Ovary (tissue), 7 donors: ENCODE measurements at regions not wholly inside any gene's neighbourhood (a gene's known extent, or its start where the extent isn't known, plus 50 kb on each side); places are given as distances from the start of the nearest gene placed in this dataset.

Source experiments
- DNase-seq, 5 donors: peaks; one replicate each; pipeline ENCODE4 v3.0.0-alpha.2; 2019 to 2020
- H3K27ac ChIP-seq, 2 donors: fragments of 200-600 bp; one replicate each; pipeline versions ENCODE4 v1.5.1 to v1.8.0; 2019 to 2022
- H3K27me3 ChIP-seq: fragments of 200-600 bp; one replicate; pipeline ENCODE4 v1.8.0; 2022
- H3K36me3 ChIP-seq: fragments of 200-600 bp; sonication (generic); one replicate; pipeline ENCODE4 v1.5.1; 2019
- H3K4me1 ChIP-seq: one replicate; pipeline ENCODE4 v1.8.1; 2013; ENCODE audit warnings: mild to moderate bottlenecking, moderate library complexity; ENCODE audit not compliant: insufficient read depth
- H3K4me3 ChIP-seq: fragments of 200-600 bp; sonication (generic); one replicate; pipeline ENCODE4 v1.5.1; 2017
- H3K9me3 ChIP-seq, 2 donors: fragments of 200-600 bp in 1 of 2; sonication (generic) in 1 of 2; one replicate each; pipeline versions ENCODE4 v1.5.1 to v1.8.1; 2013 to 2019; ENCODE audit warnings: mild to moderate bottlenecking in 1 of 2, moderate library complexity in 1 of 2
- EP300 ChIP-seq: sonication (generic); formaldehyde crosslinking; IDR thresholded peaks from one replicate; pipeline ENCODE4 v1.6.1; 2017; ENCODE audit warnings: antibody characterized with exemption
- POLR2A ChIP-seq: fragments of 450-650 bp; IDR thresholded peaks from one replicate; pipeline ENCODE4 v1.6.1; 2017; ENCODE audit warnings: antibody characterized with exemption, mild to moderate bottlenecking, moderate library complexity
- WGBS, 3 donors: extraction: QIAGEN DNeasy Blood & Tissue Kit in 1 of 3; methylation state at CpG; one replicate each; pipeline versions ENCODE4 v1.1.5 to v1.1.7; 2013 to 2017; 5-methylcytosine and 5-hydroxymethylcytosine counted together
- intact Hi-C, 4 donors: fragments of 100-400 bp; cut with DNase I; formaldehyde crosslinking; loops; one replicate each; pipeline versions ENCODE4 v1.11.0 to v1.15.1; 2022 to 2023
- TF ChIP-seq, protein P1 (sequence below), 3 donors: fragments of 450-650 bp in 2 of 3; fragments of 200-600 bp in 1 of 3; IDR thresholded peaks; one replicate each; pipeline versions ENCODE4 v1.5.1 to v1.8.0; 2016 to 2022; ENCODE audit warnings: antibody characterized with exemption in 3 of 3, mild to moderate bottlenecking in 1 of 3
- donor health status: DM: no; HTN: no; CAD: no; lungs with moderate emphysema.
- donor health status: DM: no; HTN: no; CAD: no.
- donor health status: Bipolar disorder and iron deficiency.
- donor health status: DM: no; HTN: no; CAD: no.
- donor health status: DM: yes; HTN: yes; CAD: no.

GRCh38 chr13:78004821-78005220 is 86.2 kb upstream of the EDNRB start:
- intact Hi-C loops = no loop called here
- TF ChIP-seq POLR2A = no peak
- no peaks in the 10 kb centered on the region for H3K4me1 ChIP-seq
- 69 to 79% (median 77%) methylated on average over 2 of the region's 2 CpGs for WGBS, 3 donors
- no peaks in the 10 kb centered on the region for H3K36me3 ChIP-seq
- H3K4me3 ChIP-seq = no peak overlapping the region
- no peaks in the 10 kb centered on the region for H3K27me3 ChIP-seq
- DNase-seq = no peak
- no peak overlapping the region for H3K27ac ChIP-seq
- H3K9me3 ChIP-seq = no peaks in the 10 kb centered on the region

- TF ChIP-seq EP300 (no peak), POLR2A (no peak)
- TF ChIP-seq, protein P1, sequence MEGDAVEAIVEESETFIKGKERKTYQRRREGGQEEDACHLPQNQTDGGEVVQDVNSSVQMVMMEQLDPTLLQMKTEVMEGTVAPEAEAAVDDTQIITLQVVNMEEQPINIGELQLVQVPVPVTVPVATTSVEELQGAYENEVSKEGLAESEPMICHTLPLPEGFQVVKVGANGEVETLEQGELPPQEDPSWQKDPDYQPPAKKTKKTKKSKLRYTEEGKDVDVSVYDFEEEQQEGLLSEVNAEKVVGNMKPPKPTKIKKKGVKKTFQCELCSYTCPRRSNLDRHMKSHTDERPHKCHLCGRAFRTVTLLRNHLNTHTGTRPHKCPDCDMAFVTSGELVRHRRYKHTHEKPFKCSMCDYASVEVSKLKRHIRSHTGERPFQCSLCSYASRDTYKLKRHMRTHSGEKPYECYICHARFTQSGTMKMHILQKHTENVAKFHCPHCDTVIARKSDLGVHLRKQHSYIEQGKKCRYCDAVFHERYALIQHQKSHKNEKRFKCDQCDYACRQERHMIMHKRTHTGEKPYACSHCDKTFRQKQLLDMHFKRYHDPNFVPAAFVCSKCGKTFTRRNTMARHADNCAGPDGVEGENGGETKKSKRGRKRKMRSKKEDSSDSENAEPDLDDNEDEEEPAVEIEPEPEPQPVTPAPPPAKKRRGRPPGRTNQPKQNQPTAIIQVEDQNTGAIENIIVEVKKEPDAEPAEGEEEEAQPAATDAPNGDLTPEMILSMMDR (IDR thresholded peaks at IDR 0.05) = no peak
- Histone ChIP-seq H3K9me3 (no peaks in the 10 kb centered on the region), H3K27me3 (no peaks in the 10 kb centered on the region), H3K4me1 (no peaks in the 10 kb centered on the region), H3K4me3 (no peak overlapping the region), H3K36me3 (no peaks in the 10 kb centered on the region), H3K27ac (no peak overlapping the region)
- intact Hi-C loops = no loop called here
- no peak for DNase-seq
Observed at GRCh38 chr13:77999746-78000145, 81.1 kb upstream of the EDNRB start.

GRCh38 chr13:77994166-77994565 is 75.5 kb upstream of the EDNRB start:
- H3K4me3 ChIP-seq = no peak overlapping the region
- intact Hi-C loops = no loop called here
- H3K4me1 ChIP-seq = no peaks in the 10 kb centered on the region
- no peak overlapping the region for H3K27ac ChIP-seq
- no peaks in the 10 kb centered on the region for H3K9me3 ChIP-seq
- H3K27me3 ChIP-seq = no peaks in the 10 kb centered on the region
- WGBS, 3 donors = 75 to 80% (median 80%) methylated on average over 3 of the region's 3 CpGs
- TF ChIP-seq POLR2A = no peak
- no peak for TF ChIP-seq EP300
- DNase-seq = no peak
- H3K36me3 ChIP-seq = no peaks in the 10 kb centered on the region

DNA sequence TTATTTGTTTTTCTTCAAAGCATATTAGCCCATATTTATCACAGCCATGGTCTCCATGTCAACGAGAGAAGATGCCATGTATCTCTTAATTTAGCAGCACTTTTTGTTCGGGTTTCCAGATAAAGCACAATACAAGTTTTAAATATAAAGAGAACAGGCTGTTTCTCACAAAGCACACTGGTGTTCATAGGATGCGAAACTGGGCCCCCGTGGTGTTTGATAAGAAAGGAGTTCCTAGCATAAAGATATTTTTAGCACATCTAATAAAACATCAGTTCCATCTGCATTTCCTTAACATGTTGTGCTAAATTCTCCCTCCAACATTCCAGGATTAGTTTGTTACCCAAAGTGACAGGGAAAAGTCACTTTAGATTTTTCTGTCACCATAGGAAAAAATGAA is 72.4 kb upstream of the EDNRB start:
- Histone ChIP-seq H3K4me1 (no peaks in the 10 kb centered on the region), H3K27ac (no peak overlapping the region), H3K9me3 (no peaks in the 10 kb centered on the region), H3K36me3 (no peaks in the 10 kb centered on the region), H3K27me3 (no peaks in the 10 kb centered on the region), H3K4me3 (no peak overlapping the region)
- no peak for TF ChIP-seq EP300
- TF ChIP-seq, protein P1 (IDR thresholded peaks at IDR 0.05) = no peak
- TF ChIP-seq POLR2A = no peak
- intact Hi-C loops = no loop called here
- WGBS, 3 donors = 18 to 31% (median 21%) methylated on average over 4 of the region's 4 CpGs
- DNase-seq = no peak

DNA sequence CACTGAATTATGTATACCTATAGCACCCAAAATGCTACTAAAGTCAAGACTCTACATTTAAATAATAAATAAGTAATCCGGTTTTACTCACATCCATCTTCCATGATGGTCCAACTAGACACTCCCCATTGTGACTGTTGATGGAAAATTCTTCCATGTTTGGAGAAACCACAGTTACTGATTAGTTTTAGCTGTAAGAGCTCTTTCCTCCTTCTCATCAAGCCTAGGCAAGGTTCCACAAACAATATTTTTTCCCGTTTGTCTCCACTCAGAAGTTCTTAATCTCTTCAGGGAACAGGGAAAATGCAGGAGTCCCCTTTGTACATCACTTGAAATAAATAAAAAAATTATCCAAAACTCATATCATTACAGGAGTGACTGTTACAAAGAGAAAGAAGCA is 70.7 kb upstream of the EDNRB start:
- 35 to 75% (median 61%) methylated on average over 2 of the region's 2 CpGs for WGBS, 3 donors
- intact Hi-C loops = no loop called here
- TF ChIP-seq EP300 (no peak), POLR2A (no peak)
- TF ChIP-seq, protein P1 (IDR thresholded peaks at IDR 0.05) = no peak

DNA sequence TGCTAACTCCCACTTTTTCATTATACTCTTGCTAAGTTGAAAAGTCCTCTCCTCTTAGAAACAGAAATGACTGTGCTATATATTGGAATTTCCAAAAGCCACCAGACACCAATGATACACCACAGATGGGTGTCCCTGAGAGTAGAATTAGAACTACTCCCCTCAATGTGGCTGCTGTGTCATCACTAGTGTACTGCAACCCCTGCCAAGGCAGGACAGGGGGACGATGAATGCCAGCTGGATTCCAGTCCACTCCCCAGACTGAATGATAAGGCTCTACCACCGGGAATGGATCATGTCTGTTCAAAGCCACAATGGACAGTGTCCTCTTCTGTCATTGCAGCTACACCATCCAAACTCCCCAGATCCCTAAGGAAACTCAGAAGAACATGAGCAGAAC is 69.7 kb upstream of the EDNRB start:
- H3K4me3 ChIP-seq = no peak overlapping the region
- no peaks in the 10 kb centered on the region for H3K36me3 ChIP-seq
- TF ChIP-seq, protein P1 (IDR thresholded peaks at IDR 0.05) = no peak
- TF ChIP-seq POLR2A (no peak), EP300 (no peak)
- no peaks in the 10 kb centered on the region for H3K27me3 ChIP-seq
- H3K4me1 ChIP-seq = no peaks in the 10 kb centered on the region
- WGBS, 3 donors = 43 to 67% (median 52%) methylated on average over 2 of the region's 2 CpGs
- no peaks in the 10 kb centered on the region for H3K9me3 ChIP-seq
- no peak overlapping the region for H3K27ac ChIP-seq
- no peak for DNase-seq
- intact Hi-C loops = no loop called here

More for the DNA sequence above, 70.7 kb upstream of the EDNRB start:
- no peak for DNase-seq
- Histone ChIP-seq H3K27me3 (no peaks in the 10 kb centered on the region), H3K4me3 (no peak overlapping the region), H3K9me3 (no peaks in the 10 kb centered on the region), H3K4me1 (no peaks in the 10 kb centered on the region), H3K27ac (no peak overlapping the region), H3K36me3 (no peaks in the 10 kb centered on the region)
